HCT116 (cell line): ENCODE measurements at regions not wholly inside any gene's neighbourhood (a gene's known extent, or its start where the extent isn't known, plus 50 kb on each side); places are given as distances from the start of the nearest gene placed in this dataset.

ENCODE experiments used
- ATAC-seq: fragments of 200-7000 bp; cut with Tn5 transposase; 2 replicates; pipeline ENCODE4 v1.9.1; 2020; ENCODE audit warnings: mild to moderate bottlenecking, moderate library complexity
- BruUV-seq: library from RNA; stranded (reverse); fragments of 400-500 nt; replicated peaks from 2 replicates; lab custom pipeline; 2021; lab: Mats Ljungman, UMichigan
- CTCF ChIA-PET: fragments of 300-600 bp; sonication (Branson Sonifier 250); formaldehyde crosslinking; loops from one replicate; lab custom pipeline; 2021; ENCODE audit warnings: antibody characterized with exemption; lab: Charles Lee
- POLR2A ChIA-PET: fragments of 300-600, 350-600 bp; sonication (Branson Sonifier 250); formaldehyde crosslinking; loops from one replicate; lab custom pipeline; 2021; ENCODE audit warnings: antibody characterized with exemption; lab: Charles Lee
- RAD21 ChIA-PET, 2 experiments: fragments of 300-600 bp; sonication (Branson Sonifier 250); formaldehyde crosslinking; loops; one replicate each; lab custom pipeline; 2023; ENCODE audit warnings: low total read pairs in 2 of 2; ENCODE audit not compliant: uncharacterized antibody in 2 of 2, unreplicated experiment in 2 of 2, low non-redundant PET in 1 of 2; lab: Charles Lee
- DNase-seq: peaks from one replicate; pipeline ENCODE4 v3.0.0-alpha.2; 2010; ENCODE audit warnings: low read depth, low spot score
- H2AFZ ChIP-seq: fragments of 200-600 bp; shearing (Covaris generic), sonication (generic); 2 replicates; pipeline ENCODE4 v1.6.1; 2017; ENCODE audit warnings: low read depth, mixed run types, mixed read lengths, antibody characterized with exemption, low read length; ENCODE audit not compliant: poor library complexity, severe bottlenecking
- H3K27ac ChIP-seq: 2 replicates; pipeline ENCODE4 v1.5.1; 2012; ENCODE audit warnings: low read depth, low read length
- H3K27me3 ChIP-seq: fragments of 200-600 bp; sonication (generic); 2 replicates; pipeline ENCODE4 v1.6.1; 2016; ENCODE audit warnings: mixed run types, low read length, mixed read lengths; ENCODE audit not compliant: insufficient read depth
- H3K36me3 ChIP-seq, 2 experiments: fragments of 200-500 bp in 1 of 2; fragments of 200-600 bp in 1 of 2; sonication (Bioruptor generic) in 1 of 2; sonication (generic) in 1 of 2; 2 replicates each; pipeline versions ENCODE4 v1.5.1 to v1.6.1; 2014 to 2016; ENCODE audit warnings: low read length in 2 of 2, inconsistent platforms in 1 of 2, mixed read lengths in 1 of 2, mixed run types in 1 of 2; ENCODE audit not compliant: insufficient read depth in 2 of 2, control insufficient read depth in 1 of 2
- H3K4me1 ChIP-seq, 2 experiments: fragments of 200-600 bp in 1 of 2; sonication (generic) in 1 of 2; 2 replicates each; pipeline versions ENCODE4 v1.5.1 to v1.6.1; 2012 to 2017; ENCODE audit warnings: low read length in 2 of 2, inconsistent platforms in 1 of 2, mild to moderate bottlenecking in 1 of 2, mixed read lengths in 1 of 2, mixed run types in 1 of 2, moderate library complexity in 1 of 2; ENCODE audit not compliant: insufficient read depth in 2 of 2, control insufficient read depth in 1 of 2
- H3K4me2 ChIP-seq: fragments of 200-600 bp; sonication (generic); 2 replicates; pipeline ENCODE4 v1.6.1; 2017; ENCODE audit warnings: mixed run types, low read length, mixed read lengths
- H3K4me3 ChIP-seq, 2 experiments: fragments of 200-600 bp in 1 of 2; sonication (generic) in 1 of 2; replicated peaks in 1 of 2; 2 replicates each; pipeline ENCODE4 v1.5.1; 2011 to 2016; ENCODE audit warnings: low read length in 2 of 2, control low read depth in 1 of 2, low read depth in 1 of 2, mild to moderate bottlenecking in 1 of 2, mixed read lengths in 1 of 2, mixed run types in 1 of 2
- H3K79me2 ChIP-seq: fragments of 200-600 bp; sonication (generic); 2 replicates; pipeline ENCODE4 v1.6.1; 2017; ENCODE audit warnings: mild to moderate bottlenecking, mixed run types, low read length, moderate library complexity, mixed read lengths; ENCODE audit not compliant: insufficient read depth
- H3K9ac ChIP-seq: fragments of 200-600 bp; sonication (generic); 2 replicates; pipeline ENCODE4 v1.6.1; 2016; ENCODE audit warnings: low read length, mixed read lengths
- H3K9me2 ChIP-seq: fragments of 200-600 bp; sonication (generic), shearing (Covaris generic); 2 replicates; pipeline ENCODE4 v1.6.1; 2017; ENCODE audit warnings: mixed run types, mild to moderate bottlenecking, moderate library complexity; ENCODE audit not compliant: insufficient read depth
- H3K9me3 ChIP-seq, 2 experiments: fragments of 200-500 bp in 1 of 2; fragments of 200-600 bp in 1 of 2; sonication (Bioruptor generic) in 1 of 2; sonication (generic) in 1 of 2; 2 replicates each; pipeline ENCODE4 v1.6.1; 2014 to 2017; ENCODE audit warnings: low read length in 2 of 2, mixed read lengths in 2 of 2, inconsistent platforms in 1 of 2, low read depth in 1 of 2, mild to moderate bottlenecking in 1 of 2, mixed run types in 1 of 2, moderate library complexity in 1 of 2; ENCODE audit not compliant: control insufficient read depth in 1 of 2, insufficient read depth in 1 of 2
- H4K20me1 ChIP-seq: fragments of 200-600 bp; sonication (generic), shearing (Covaris generic); 2 replicates; pipeline ENCODE4 v1.6.1; 2017; ENCODE audit warnings: mixed run types, mild to moderate bottlenecking, moderate library complexity; ENCODE audit not compliant: insufficient read depth
- CEBPB ChIP-seq: IDR thresholded peaks from 2 replicates; pipeline ENCODE4 v1.6.1; 2012; ENCODE audit warnings: low read depth
- CTCF ChIP-seq, 3 experiments: fragments of 200-600 bp in 1 of 3; sonication (generic) in 1 of 3; IDR thresholded peaks in 2 of 3; conservative IDR thresholded peaks in 1 of 3; 2 replicates each; pipeline ENCODE4 v1.5.1; 2012 to 2017; ENCODE audit warnings: low read depth in 2 of 3, low read length in 2 of 3, antibody characterized with exemption in 1 of 3, borderline replicate concordance in 1 of 3, control low read depth in 1 of 3, mild to moderate bottlenecking in 1 of 3, mixed read lengths in 1 of 3, mixed run types in 1 of 3, moderate library complexity in 1 of 3; ENCODE audit not compliant: insufficient read depth in 1 of 3
- ELF1 ChIP-seq: IDR thresholded peaks from 2 replicates; pipeline ENCODE4 v1.6.1; 2012; ENCODE audit warnings: low read depth, borderline replicate concordance
- EZH2phosphoT487 ChIP-seq: fragments of 200-600 bp; IDR thresholded peaks from 2 replicates; pipeline ENCODE4 v1.6.1; 2018; ENCODE audit warnings: antibody characterized with exemption, borderline replicate concordance
- FOSL1 ChIP-seq: IDR thresholded peaks from 2 replicates; pipeline ENCODE4 v1.6.1; 2012; ENCODE audit warnings: low read depth
- TCF7L2 ChIP-seq: IDR thresholded peaks from 2 replicates; pipeline ENCODE4 v1.7.0; 2011; ENCODE audit warnings: borderline replicate concordance, inconsistent platforms; ENCODE audit not compliant: insufficient read depth, insufficient read length; ENCODE audit errors: extremely low read depth
- YY1 ChIP-seq: IDR thresholded peaks from 2 replicates; pipeline ENCODE4 v1.6.1; 2011; ENCODE audit warnings: low read length, low read depth, moderate library complexity, mild to moderate bottlenecking; ENCODE audit not compliant: insufficient replicate concordance; ENCODE audit errors: extremely low read depth
- ZBTB33 ChIP-seq: IDR thresholded peaks from 2 replicates; pipeline ENCODE4 v1.6.1; 2011; ENCODE audit warnings: mild to moderate bottlenecking, low read length, moderate library complexity; ENCODE audit not compliant: insufficient replicate concordance; ENCODE audit errors: extremely low read depth
- intact Hi-C: fragments of 100-400 bp; cut with micrococcal nuclease; formaldehyde crosslinking; loops from 2 replicates; pipeline ENCODE4 v1.10.0; 2022

- Histone ChIP-seq H3K4me3 (no peak overlapping the region), H3K79me2 (no peaks in the 10 kb centered on the region), H3K27me3 (peaks cover 7% of the 10 kb centered on the region; the same call in 1 of the 2 replicates), H3K9ac (no peak overlapping the region), H4K20me1 (no peaks in the 10 kb centered on the region), H3K9me2 (no peaks in the 10 kb centered on the region), H3K9me3 (no peaks in the 10 kb centered on the region), H3K4me1 (no peaks in the 10 kb centered on the region), H3K27ac (no peak overlapping the region), H3K4me2 (no peak overlapping the region), H2AFZ (no peak overlapping the region), H3K36me3 (no peaks in the 10 kb centered on the region)
- intact Hi-C loops = no loop called here
- TF ChIP-seq ELF1 (no peak), FOSL1 (no peak), ZBTB33 (no peak), YY1 (no peak), EZH2phosphoT487 (no peak), CEBPB (no peak), CTCF (IDR thresholded peaks at IDR 0.05 in 2 of 3, conservative IDR thresholded peaks at IDR 0.05 in 1 of 3; ENCODE audit: borderline replicate concordance in 1 of 3, insufficient read depth in 1 of 3, low read depth in 2 of 3, low read length in 2 of 3) (no peak), TCF7L2 (no peak)
- CTCF ChIA-PET = no interaction called here
- ATAC-seq (no peak), DNase-seq (no peak)
- no TSS peak for BruUV-seq
- POLR2A ChIA-PET = no interaction called here
- RAD21 ChIA-PET = no interaction called here
These were observed 89.9 kb upstream of the STEAP1 start for GRCh38 chr7:90064370-90064769.
